Right lobe of liver (tissue), 4 donors: ENCODE measurements at regions not wholly inside any gene's neighbourhood (a gene's known extent, or its start where the extent isn't known, plus 50 kb on each side); places are given as distances from the start of the nearest gene placed in this dataset.

ENCODE experiments used
- POLR2A ChIP-seq: fragments of 450-650 bp; IDR thresholded peaks from one replicate; pipeline ENCODE4 v1.6.1; 2017; ENCODE audit warnings: antibody characterized with exemption, mild to moderate bottlenecking
- TF ChIP-seq, protein P1 (sequence below), 4 donors: fragments of 200-600 bp in 3 of 4; fragments of 450-650 bp in 1 of 4; IDR thresholded peaks; one replicate each; pipeline versions ENCODE4 v1.5.1 to v1.8.0; 2016 to 2022; ENCODE audit warnings: antibody characterized with exemption in 4 of 4, mild to moderate bottlenecking in 2 of 4
- donor health status: DM: no; HTN: no; CAD: no.
- donor health status: DM: no; HTN: no; CAD: no.
- donor health status: DM: no; HTN: yes; CAD: no.

DNA sequence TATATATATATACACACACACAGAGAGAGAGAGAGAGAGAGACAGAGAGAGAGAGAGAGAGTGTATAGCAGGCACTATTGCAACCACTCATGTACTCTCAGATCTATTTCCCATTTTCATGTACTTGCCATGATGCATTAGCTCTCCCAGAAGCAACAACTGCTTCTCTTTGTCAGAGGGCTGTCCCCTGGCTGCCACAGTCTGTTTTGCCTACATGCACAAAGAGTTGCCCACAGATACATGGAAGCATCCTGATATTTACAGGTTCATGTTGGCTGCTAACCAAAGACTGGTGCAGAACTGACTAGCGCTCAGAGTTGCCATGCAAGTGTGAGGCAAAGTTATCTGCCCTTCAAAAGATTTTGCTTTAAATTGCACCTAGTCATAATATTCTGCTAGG is 469.3 kb upstream of the ZNF804A start:
- no peak for TF ChIP-seq POLR2A
- TF ChIP-seq, protein P1, sequence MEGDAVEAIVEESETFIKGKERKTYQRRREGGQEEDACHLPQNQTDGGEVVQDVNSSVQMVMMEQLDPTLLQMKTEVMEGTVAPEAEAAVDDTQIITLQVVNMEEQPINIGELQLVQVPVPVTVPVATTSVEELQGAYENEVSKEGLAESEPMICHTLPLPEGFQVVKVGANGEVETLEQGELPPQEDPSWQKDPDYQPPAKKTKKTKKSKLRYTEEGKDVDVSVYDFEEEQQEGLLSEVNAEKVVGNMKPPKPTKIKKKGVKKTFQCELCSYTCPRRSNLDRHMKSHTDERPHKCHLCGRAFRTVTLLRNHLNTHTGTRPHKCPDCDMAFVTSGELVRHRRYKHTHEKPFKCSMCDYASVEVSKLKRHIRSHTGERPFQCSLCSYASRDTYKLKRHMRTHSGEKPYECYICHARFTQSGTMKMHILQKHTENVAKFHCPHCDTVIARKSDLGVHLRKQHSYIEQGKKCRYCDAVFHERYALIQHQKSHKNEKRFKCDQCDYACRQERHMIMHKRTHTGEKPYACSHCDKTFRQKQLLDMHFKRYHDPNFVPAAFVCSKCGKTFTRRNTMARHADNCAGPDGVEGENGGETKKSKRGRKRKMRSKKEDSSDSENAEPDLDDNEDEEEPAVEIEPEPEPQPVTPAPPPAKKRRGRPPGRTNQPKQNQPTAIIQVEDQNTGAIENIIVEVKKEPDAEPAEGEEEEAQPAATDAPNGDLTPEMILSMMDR (IDR thresholded peaks at IDR 0.05): no peak
